Lower lobe of right lung (tissue), 2 donors: ENCODE measurements at regions not wholly inside any gene's neighbourhood (a gene's known extent, or its start where the extent isn't known, plus 50 kb on each side); places are given as distances from the start of the nearest gene placed in this dataset.
"Not testable (repeated sequence)": the region's sequence is repeated elsewhere in the genome, so short reads cannot be mapped to it uniquely, and the experiment has no call there.

Experiments used
- ATAC-seq, 2 donors: fragments of 200-7000 bp; cut with Tn5 transposase; one replicate each; pipeline ENCODE4 v1.9.1; 2020 to 2022; ENCODE audit warnings: mild to moderate bottlenecking in 2 of 2, moderate library complexity in 2 of 2
- DNase-seq: peaks from one replicate; pipeline ENCODE4 v3.0.0-alpha.2; 2020
- H3K27ac ChIP-seq: fragments of 200-600 bp; one replicate; pipeline ENCODE4 v1.8.0; 2022
- H3K27me3 ChIP-seq: fragments of 200-600 bp; one replicate; pipeline ENCODE4 v1.8.0; 2022; ENCODE audit warnings: low read depth
- H3K36me3 ChIP-seq: fragments of 200-600 bp; one replicate; pipeline ENCODE4 v1.8.0; 2022; ENCODE audit warnings: mild to moderate bottlenecking
- H3K4me1 ChIP-seq: fragments of 200-600 bp; one replicate; pipeline ENCODE4 v1.8.0; 2022
- H3K4me3 ChIP-seq: fragments of 200-600 bp; one replicate; pipeline ENCODE4 v1.8.0; 2022; ENCODE audit warnings: mild to moderate bottlenecking
- H3K9me3 ChIP-seq: fragments of 200-600 bp; one replicate; pipeline ENCODE4 v1.8.0; 2022
- intact Hi-C: fragments of 100-400 bp; cut with DNase I; formaldehyde crosslinking; loops from one replicate; pipeline ENCODE4 v1.11.0; 2022
- donor health status: DM: no; HTN: yes; CAD: no; lungs with severe emphysema.

GRCh38 chr6:26811486-26812116, 152.1 kb upstream of the ZNF322 start:
- H3K9me3 ChIP-seq, intact Hi-C loops, H3K27me3 ChIP-seq, H3K4me3 ChIP-seq, H3K36me3 ChIP-seq, ATAC-seq, H3K4me1 ChIP-seq, DNase-seq, H3K27ac ChIP-seq: not testable (repeated sequence)

GRCh38 chr6:26818640-26819225, 159.2 kb upstream of the ZNF322 start:
- H3K27me3 ChIP-seq, H3K4me1 ChIP-seq, DNase-seq, H3K36me3 ChIP-seq, H3K27ac ChIP-seq, intact Hi-C loops, H3K4me3 ChIP-seq, ATAC-seq, H3K9me3 ChIP-seq: not testable (repeated sequence)

- H3K4me3 ChIP-seq, H3K36me3 ChIP-seq, ATAC-seq, H3K27ac ChIP-seq, DNase-seq, H3K4me1 ChIP-seq, H3K9me3 ChIP-seq, H3K27me3 ChIP-seq, intact Hi-C loops: not testable (repeated sequence)
Observed at GRCh38 chr6:26827965-26828364, 168.4 kb upstream of the ZNF322 start.

GRCh38 chr6:26829480-26829879, 169.9 kb upstream of the ZNF322 start:
- intact Hi-C loops, H3K36me3 ChIP-seq, H3K27ac ChIP-seq, ATAC-seq, DNase-seq, H3K4me3 ChIP-seq, H3K4me1 ChIP-seq, H3K27me3 ChIP-seq, H3K9me3 ChIP-seq: not testable (repeated sequence)

DNA sequence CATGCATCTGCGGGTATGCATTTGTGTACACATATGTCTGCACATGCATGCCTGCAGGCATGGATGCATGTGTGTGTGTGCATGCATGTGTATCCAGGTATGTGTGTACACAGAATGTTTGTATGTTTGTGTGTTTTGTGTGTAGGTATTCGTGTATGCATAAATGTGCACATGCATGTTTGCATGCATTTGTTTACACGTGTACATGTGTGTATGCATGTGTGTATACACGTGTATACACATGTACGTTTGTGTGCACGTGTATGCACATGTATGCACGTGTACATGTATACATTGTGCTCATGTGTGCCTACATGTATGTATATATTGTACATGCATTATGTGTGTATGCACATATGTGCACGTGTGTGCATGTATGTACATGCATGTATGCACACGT, 171.4 kb upstream of the ZNF322 start:
- H3K4me3 ChIP-seq, H3K36me3 ChIP-seq, DNase-seq, H3K27ac ChIP-seq, H3K27me3 ChIP-seq, H3K4me1 ChIP-seq, ATAC-seq, intact Hi-C loops, H3K9me3 ChIP-seq: not testable (repeated sequence)

- DNase-seq, H3K9me3 ChIP-seq, H3K4me3 ChIP-seq, H3K36me3 ChIP-seq, intact Hi-C loops, H3K27me3 ChIP-seq, H3K27ac ChIP-seq, H3K4me1 ChIP-seq, ATAC-seq: not testable (repeated sequence)
Observed at GRCh38 chr6:26835707-26836106, 176.2 kb upstream of the ZNF322 start.

- H3K4me1 ChIP-seq, H3K36me3 ChIP-seq, H3K4me3 ChIP-seq, intact Hi-C loops, H3K27me3 ChIP-seq, DNase-seq, H3K27ac ChIP-seq, H3K9me3 ChIP-seq, ATAC-seq: not testable (repeated sequence)
Observed at GRCh38 chr6:26836657-26837056, 177.1 kb upstream of the ZNF322 start.

DNA sequence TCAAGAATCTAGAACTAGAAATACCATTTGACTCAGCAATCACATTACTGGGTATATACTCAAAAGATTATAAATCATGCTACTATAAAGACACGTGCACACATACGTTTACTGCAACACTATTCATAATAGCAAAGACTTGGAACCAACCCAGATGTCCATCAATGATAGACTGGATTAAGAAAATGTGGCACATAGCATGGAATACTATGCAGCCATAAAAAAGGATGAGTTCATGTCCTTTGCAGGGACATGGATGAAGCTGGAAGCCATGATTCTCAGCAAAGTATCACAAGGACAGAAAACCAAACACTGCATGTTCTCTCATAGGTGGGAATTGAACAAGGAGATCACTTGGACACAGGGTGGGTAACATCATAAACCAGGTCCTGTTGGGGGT, 185.3 kb upstream of the ZNF322 start:
- ATAC-seq, H3K36me3 ChIP-seq, DNase-seq, H3K4me1 ChIP-seq, H3K4me3 ChIP-seq, H3K9me3 ChIP-seq, intact Hi-C loops, H3K27me3 ChIP-seq, H3K27ac ChIP-seq: not testable (repeated sequence)

GRCh38 chr6:26857289-26857688, 197.7 kb upstream of the ZNF322 start:
- not testable (repeated sequence) for ATAC-seq, H3K36me3 ChIP-seq

DNA sequence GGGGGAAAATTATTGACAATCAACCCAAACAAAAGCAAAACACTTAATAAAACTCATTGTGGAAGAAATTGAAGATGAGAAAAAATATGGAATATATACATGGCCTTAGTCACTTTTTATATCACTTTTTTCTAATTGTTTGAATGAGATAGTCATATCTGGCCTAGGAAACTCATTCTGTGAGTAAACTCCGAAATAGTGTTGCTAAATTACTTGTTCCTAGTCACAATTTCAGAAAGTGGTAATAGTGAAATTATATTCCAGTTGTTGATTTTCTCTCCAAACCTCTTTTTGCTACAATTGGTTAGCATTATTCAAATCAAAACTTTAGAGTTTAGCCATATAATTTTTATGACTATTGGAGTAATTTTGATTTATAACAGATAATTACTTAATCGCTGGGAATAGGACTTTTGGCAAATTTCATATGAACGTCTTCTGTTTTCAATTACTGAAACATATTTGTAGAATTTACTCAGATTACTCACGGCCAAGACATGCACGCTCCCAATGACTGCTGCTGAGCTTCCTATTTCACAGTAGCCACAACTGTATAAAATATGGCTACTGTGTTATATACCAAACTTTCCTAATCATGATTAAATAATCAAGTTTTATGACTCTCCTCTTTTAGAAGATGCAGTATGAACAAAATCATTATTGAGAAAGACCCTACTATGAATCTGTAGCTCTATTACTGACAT, 199.7 kb upstream of the ZNF322 start:
- H3K27me3 ChIP-seq, ATAC-seq, DNase-seq, H3K9me3 ChIP-seq, H3K4me1 ChIP-seq, H3K27ac ChIP-seq, H3K36me3 ChIP-seq, intact Hi-C loops, H3K4me3 ChIP-seq: not testable (repeated sequence)

More at GRCh38 chr6:26857289-26857688, 197.7 kb upstream of the ZNF322 start:
- H3K27me3 ChIP-seq, H3K4me3 ChIP-seq, H3K27ac ChIP-seq, intact Hi-C loops, H3K9me3 ChIP-seq, DNase-seq, H3K4me1 ChIP-seq: not testable (repeated sequence)

- H3K36me3 ChIP-seq, intact Hi-C loops, H3K9me3 ChIP-seq, H3K4me1 ChIP-seq, ATAC-seq, H3K4me3 ChIP-seq, H3K27ac ChIP-seq, H3K27me3 ChIP-seq, DNase-seq: not testable (repeated sequence)
Observed at GRCh38 chr6:26859771-26860163, 200.2 kb upstream of the ZNF322 start.

DNA sequence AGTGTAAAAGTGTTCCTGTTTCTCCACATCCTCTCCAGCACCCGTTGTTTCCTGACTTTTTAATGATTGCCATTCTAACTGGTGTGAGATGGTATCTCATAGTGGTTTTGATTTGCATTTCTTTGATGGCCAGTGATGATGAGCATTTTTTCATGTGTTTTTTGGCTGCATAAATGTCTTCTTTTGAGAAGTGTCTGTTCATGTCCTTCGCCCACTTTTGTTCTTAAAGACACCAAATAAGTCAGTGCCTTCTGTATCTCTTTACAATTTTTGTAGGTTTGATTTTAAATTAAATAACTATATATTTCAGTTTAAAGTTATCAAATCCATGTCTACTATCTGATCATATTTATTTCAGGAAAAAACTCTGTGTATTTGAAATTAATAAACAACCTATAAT, 202.4 kb upstream of the ZNF322 start:
- DNase-seq, H3K36me3 ChIP-seq, H3K4me3 ChIP-seq, intact Hi-C loops, ATAC-seq, H3K27ac ChIP-seq, H3K4me1 ChIP-seq, H3K27me3 ChIP-seq, H3K9me3 ChIP-seq: not testable (repeated sequence)

- H3K27me3 ChIP-seq, DNase-seq, intact Hi-C loops, H3K36me3 ChIP-seq, H3K4me3 ChIP-seq, H3K4me1 ChIP-seq, H3K27ac ChIP-seq, H3K9me3 ChIP-seq, ATAC-seq: not testable (repeated sequence)
Observed at GRCh38 chr6:26863641-26864040, 204.1 kb upstream of the ZNF322 start.

DNA sequence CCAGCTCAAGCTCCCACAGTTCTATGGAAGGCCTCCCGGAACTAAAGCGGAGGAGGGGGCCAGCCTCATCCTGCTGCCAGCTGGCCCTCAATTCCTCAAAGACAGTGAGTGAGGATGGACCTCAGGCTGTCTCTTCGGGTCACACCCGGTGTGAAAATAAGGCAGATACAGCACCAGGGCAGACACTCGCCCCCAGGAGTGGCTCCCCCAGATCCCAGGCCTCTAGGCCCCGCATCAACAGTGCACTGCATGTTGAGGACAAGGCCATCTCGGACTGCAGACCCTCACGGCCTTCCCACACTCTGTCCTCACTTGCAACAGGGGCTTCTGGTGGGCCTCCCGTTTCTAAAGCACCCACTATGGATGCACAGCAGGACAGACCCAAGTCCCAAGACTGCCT, 239.2 kb upstream of the ZNF322 start:
- H3K27ac ChIP-seq, H3K36me3 ChIP-seq, H3K4me3 ChIP-seq, intact Hi-C loops, H3K4me1 ChIP-seq, ATAC-seq, H3K27me3 ChIP-seq, H3K9me3 ChIP-seq, DNase-seq: not testable (repeated sequence)
